T47D (cell line): ENCODE measurements at regions not wholly inside any gene's neighbourhood (a gene's known extent, or its start where the extent isn't known, plus 50 kb on each side); places are given as distances from the start of the nearest gene placed in this dataset.
"Not testable (repeated sequence)": the region's sequence is repeated elsewhere in the genome, so short reads cannot be mapped to it uniquely, and the experiment has no call there.

Experiments
- DNase-seq, 2 experiments: peaks; one replicate each; pipeline versions ENCODE4 v3.0.0 to v3.0.0-alpha.2; 2011 to 2012; ENCODE audit warnings: low read depth in 1 of 2, low spot score in 1 of 2
- JUND ChIP-seq: IDR thresholded peaks from 2 replicates; pipeline ENCODE4 v1.6.1; 2012; ENCODE audit warnings: low read depth
- in situ Hi-C: cut with HindIII; loops from 2 replicates; pipeline ENCODE4 v1.10.0; 2016; ENCODE audit warnings: low sequenced_read_pairs, low pct_unique_long_range_greater_than_20kb

DNA sequence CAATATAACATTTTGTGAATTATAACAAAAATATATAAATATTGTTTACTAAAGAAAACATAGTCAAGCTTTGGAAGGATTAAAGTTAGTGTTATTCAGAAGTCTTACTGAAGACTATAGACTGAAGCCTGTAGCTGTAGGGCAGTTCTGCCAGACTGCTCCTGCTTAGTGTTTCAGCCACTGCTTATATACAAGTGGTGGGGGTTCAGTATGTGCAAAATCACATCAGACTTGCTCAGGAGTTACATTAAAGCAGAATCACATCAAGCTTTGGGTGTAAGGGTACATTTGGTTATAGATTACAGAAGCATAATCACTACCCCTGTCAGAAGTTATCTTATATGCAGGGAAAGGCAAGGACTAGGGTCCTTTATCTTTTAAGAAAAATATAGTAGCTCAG is 653.8 kb downstream of the ANKRD7 start:
- no peak for TF ChIP-seq JUND
- in situ Hi-C loops = no loop called here
- no peak for DNase-seq

DNA sequence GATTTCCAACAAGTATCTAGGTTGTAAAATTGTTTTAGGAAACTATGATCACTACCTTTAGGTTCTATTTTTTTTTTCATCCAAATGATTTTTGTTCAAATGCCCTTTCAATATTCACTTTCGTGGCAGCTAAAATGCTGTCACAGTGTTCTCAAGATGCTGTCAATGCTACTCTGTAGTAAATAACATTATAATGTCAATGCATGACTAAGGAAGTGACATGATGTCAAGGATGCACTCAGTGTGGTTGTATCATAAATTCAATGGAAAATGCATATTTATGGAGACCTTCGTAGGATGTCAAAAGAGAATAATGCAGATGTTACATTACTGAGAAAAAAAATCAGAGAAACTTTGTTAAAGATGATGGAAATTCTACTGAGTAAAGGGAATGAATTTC is 673.8 kb downstream of the ANKRD7 start:
- DNase-seq = no peak
- no peak for TF ChIP-seq JUND
- in situ Hi-C loops = no loop called here

DNA sequence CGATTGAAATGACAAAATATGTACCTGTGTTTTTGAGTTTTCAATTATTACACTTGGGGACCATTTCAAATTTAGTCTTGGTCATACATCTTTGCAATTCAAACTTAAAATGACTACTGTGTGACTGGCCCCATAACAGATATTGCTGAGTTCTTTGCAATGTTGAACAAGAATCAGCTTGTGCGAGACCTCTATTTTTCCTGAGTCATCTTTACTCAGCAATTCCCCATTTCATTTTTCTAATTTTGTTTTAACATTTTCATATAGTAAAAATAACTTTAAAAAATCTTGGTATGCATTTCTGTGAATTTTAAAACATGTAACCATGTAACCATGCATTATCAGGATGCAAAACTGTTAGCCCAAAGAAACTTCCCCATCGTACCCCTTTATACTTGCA is 678.1 kb downstream of the ANKRD7 start:
- in situ Hi-C loops = no loop called here
- no peak for TF ChIP-seq JUND
- DNase-seq = no peak

DNA sequence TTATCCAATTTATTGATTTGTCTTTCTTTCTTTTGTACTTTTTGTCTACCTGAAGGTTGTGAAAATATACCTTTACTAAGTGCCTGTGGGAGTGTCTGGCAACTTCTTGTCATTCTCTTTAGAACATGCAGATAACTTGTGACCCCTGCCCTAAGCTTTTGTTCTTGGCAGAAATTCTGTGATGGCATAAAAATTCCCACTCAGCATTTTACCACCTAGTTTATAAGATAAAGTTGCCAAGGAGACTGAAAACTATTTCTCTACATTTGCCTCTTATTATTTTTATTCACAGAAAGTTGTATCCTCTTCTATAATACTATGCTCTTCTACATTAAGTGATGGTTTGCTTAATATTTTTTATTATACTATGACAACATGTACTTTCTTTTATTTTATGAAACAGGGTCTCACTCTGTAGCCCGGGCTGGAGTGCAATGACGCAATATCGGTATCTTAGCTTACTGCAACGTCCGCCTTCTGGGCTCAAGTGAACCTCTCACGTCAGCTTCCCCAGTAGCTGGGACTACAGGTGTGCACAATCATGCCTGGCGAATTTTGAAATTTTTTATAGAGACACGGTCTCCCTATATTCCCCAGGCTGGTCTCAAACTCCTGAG is 683.5 kb downstream of the ANKRD7 start:
- no peak for DNase-seq
- in situ Hi-C loops = no loop called here
- TF ChIP-seq JUND = no peak

DNA sequence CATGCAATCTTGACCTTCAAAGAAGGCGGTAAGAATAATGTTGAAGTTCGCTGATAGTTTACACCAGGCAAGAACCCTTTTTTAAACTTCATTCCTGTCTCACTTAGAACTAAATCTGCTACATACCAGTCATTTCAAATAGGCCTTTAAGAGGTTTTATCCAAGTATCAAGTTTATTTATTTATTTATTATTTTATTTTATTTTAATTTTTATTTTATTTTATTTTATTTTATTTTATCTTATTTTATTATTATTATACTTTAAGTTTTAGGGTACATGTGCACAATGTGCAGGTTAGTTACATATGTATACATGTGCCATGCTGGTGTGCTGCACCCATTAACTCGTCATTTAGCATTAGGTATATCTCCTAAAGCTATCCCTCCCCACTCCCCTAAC is 691.6 kb downstream of the ANKRD7 start:
- DNase-seq, in situ Hi-C loops: not testable (repeated sequence)

DNA sequence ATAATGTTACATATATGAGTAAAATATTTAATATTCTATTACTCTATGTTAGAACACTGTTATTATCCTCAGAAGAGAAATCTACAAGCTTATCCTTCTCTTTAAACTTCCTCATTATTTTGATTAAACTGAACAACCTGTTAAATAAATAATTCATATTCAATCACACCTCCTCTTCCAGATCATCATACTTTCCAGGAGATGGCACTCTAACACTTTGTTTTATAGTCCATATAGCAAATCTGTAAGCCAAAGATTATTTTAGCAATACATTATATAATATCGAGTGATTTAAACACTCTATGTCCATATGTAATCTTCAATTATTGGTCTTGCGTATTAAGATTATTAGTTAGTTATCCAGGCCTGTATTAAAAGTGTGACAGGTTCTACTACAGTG is 694.1 kb downstream of the ANKRD7 start:
- in situ Hi-C loops = no loop called here
- TF ChIP-seq JUND = no peak
- peak; percentile 4 to 54 for DNase-seq

DNA sequence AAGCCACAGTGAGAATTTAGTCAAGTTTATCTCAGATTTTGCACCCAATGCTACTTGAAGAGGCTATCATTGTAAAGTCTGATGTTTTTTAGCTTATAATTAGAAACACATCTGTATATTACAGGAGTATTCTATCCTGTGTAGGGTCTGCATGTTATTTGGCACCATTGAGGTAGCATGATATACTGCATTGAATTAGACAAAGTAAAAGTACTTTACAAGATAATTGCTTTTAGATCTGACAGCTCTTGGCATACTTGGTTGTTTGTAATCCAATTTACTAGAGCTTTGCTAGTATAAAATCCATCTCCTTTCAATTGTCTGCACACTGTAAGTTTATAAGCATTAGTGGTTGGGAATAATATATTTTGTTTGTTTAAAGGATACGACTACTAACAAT is 714.3 kb downstream of the ANKRD7 start:
- DNase-seq = no peak
- in situ Hi-C loops = no loop called here
- no peak for TF ChIP-seq JUND

DNA sequence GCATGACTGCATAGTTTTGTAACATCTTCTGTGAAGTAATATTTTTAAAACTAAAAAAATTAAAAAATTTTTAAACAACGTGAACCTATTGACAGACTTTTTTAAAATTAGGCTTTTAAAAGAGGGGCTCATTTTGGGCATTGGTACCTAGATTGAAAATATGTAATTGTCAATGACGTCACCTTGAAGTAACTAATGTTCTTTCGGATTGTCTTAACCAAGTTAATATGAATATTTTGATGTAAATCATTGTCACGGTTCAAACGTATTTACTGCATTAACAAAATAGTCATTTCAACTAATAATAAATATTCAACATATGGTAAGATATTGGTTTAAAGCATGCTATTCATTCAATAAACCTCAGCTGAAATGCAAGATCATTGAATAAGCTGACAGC is 719.8 kb downstream of the ANKRD7 start:
- no peak for DNase-seq
- TF ChIP-seq JUND = no peak
- in situ Hi-C loops = no loop called here

DNA sequence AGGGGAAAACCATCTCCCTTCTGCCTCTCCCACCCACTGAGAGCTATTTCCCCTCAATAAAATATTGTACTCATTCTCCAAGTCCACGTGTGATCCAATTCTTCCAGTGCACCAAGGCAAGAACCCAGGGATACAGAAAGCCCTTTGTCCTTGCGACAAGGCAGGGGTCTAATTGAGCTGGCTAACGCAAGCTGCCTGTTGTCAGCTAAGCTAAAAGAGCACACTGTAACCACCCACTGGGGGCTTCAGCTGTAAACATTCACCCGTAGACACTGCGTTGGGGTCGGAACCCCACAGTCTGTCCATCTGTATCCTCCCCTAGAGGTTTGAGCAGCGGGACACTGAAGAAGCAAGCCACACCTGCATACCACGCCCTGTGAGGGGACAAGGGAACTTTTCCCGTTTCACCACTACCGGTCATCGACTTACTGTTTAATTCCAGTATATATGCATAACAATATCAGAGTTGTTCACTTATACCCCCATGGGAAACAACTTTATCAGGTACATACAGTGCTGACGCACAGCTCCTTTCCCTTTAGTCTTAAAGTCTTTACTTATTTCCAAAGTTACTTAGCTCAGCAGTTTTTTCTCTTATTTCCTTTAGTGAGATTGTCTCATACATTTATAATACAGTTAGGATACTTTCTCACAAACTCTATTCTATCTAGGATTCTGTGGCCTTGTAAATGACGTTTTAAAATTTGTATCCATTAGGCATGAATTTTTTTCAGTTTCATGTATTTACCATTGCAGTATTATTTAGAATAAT is 721.6 kb downstream of the ANKRD7 start:
- in situ Hi-C loops = no loop called here
- DNase-seq = no peak
- TF ChIP-seq JUND = no peak

DNA sequence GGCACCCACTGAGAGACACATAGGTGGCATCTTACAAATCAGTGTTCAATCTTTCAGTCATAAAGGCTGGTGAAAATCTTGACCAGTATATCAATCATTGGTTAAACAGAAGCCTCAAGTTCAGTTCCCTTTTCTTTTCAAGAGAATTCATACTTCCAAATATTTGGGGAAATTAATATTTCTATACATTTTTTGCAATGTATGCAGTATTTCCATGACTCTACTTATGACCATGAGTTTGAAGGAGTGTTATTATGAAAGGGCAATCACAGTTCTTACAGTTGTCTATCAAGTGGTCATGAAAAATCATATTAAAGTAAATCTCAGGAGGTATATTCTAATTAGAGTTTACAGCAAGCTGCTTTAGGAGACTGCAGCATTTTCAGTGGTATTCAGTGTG is 724.0 kb downstream of the ANKRD7 start:
- DNase-seq = no peak
- no peak for TF ChIP-seq JUND
- in situ Hi-C loops = no loop called here

DNA sequence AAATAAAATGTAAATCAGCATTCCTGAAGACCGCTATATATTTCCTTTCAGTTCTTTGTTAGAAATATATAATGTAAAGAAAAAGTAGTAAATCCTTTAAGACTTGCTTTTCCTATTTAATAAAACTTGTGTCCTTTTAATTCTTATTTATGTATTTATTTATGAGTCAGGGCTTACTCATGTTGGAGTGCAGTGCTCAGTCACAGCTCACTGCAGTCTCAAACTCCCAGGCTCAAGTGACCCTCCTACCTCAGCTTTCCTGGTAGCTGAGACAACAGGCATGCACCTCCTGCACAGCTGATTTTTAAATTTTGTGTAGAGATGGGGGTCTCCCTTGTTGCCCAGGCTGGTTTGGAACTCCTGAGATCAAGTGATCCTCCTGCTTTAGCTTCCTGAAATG is 724.5 kb downstream of the ANKRD7 start:
- DNase-seq = no peak
- in situ Hi-C loops = no loop called here
- no peak for TF ChIP-seq JUND

DNA sequence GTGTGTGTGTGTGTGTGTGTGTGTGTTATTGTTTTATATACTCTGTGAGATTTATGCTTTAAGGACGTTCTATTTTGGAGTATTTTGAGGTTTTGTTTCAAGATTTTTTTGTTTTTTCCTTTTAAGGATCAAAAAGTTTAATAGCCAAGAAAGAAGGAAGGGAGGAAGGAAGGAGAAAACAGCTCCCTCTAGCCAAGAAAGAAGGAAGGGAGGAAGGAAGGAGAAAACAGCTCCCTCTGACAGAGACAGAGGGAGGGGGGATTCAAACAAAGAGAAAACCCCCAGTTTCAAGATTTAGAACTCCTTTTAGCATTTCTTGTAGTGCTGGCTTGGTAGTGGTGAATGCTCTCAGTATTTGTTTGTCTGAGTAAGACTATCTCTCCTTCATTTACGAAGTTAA is 731.8 kb downstream of the ANKRD7 start:
- DNase-seq, in situ Hi-C loops: not testable (repeated sequence)

DNA sequence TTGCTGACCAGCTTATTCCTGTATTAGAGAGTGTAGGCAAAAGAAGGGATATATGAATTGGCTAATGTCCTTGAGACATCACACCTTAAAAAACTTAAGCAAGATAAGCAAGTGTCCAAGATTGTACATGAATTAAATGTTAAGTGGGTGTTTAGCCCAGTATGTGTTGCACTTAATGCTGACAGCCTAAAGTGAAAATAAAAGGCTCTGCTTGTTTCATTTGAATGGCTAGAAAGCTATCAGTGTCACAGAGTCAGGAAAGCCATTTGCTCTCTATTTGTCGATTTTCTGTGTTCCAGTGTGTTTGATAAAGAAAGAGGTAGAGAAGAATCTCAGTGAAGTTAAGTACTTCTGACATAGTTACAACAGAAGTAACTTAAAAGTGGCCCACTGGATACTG is 744.9 kb downstream of the ANKRD7 start:
- no peak for DNase-seq
- in situ Hi-C loops = no loop called here
- no peak for TF ChIP-seq JUND

DNA sequence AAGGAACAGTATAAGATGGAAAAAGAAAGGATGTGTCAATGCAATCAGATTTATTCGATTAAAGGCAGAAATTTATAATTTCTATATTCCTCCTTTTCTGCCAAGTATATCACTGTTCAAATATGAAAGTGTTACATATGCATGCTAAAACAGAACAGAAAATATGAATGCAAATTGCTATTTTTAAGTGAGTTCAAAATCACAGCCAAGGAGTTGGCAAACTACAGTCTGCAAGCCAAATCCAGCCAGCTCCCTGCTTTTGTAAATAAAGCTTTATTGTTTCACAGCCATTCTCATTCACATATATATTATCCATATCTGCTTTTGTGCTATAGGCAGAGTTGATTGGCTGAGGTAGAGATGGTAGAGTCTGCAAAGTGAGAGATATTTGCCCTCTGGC is 747.2 kb downstream of the ANKRD7 start:
- in situ Hi-C loops = no loop called here
- no peak for DNase-seq
- no peak for TF ChIP-seq JUND
